Tibial artery (tissue), 4 donors: ENCODE measurements at regions not wholly inside any gene's neighbourhood (a gene's known extent, or its start where the extent isn't known, plus 50 kb on each side); places are given as distances from the start of the nearest gene placed in this dataset.

Experiments
- DNase-seq, 2 donors: peaks; one replicate each; pipeline ENCODE4 v3.0.0-alpha.2; 2019
- H3K27ac ChIP-seq, 2 donors: fragments of 200-600 bp; sonication (generic) in 1 of 2; 1 replicate in 1 of 2; 2 replicates in 1 of 2; pipeline ENCODE4 v1.5.1; 2018 to 2019; ENCODE audit warnings: mild to moderate bottlenecking in 1 of 2
- H3K27me3 ChIP-seq, 2 donors: fragments of 200-600 bp; sonication (generic) in 1 of 2; one replicate each; pipeline versions ENCODE4 v1.5.1 to v1.6.0; 2016 to 2019
- H3K36me3 ChIP-seq, 3 donors: fragments of 200-600 bp; sonication (generic) in 2 of 3; one replicate each; pipeline ENCODE4 v1.5.1; 2016 to 2019; ENCODE audit warnings: mild to moderate bottlenecking in 2 of 3
- H3K4me1 ChIP-seq, 4 donors: fragments of 200-600 bp; sonication (generic) in 2 of 4; 1 replicate in 3 of 4; 2 replicates in 1 of 4; pipeline ENCODE4 v1.5.1; 2016 to 2019
- H3K4me3 ChIP-seq, 2 donors: fragments of 200-600 bp; sonication (generic) in 1 of 2; 1 replicate in 1 of 2; 2 replicates in 1 of 2; pipeline ENCODE4 v1.5.1; 2018 to 2019; ENCODE audit warnings: mild to moderate bottlenecking in 2 of 2
- H3K9me3 ChIP-seq, 3 donors: fragments of 200-600 bp; sonication (generic) in 1 of 3; one replicate each; pipeline ENCODE4 v1.5.1; 2016 to 2019
- CTCF ChIP-seq, 2 experiments: fragments of 200-600 bp in 1 of 2; fragments of 450-650 bp in 1 of 2; IDR thresholded peaks; one replicate each; pipeline ENCODE4 v1.5.1; 2017 to 2019; ENCODE audit warnings: antibody characterized with exemption in 2 of 2, mild to moderate bottlenecking in 1 of 2, moderate library complexity in 1 of 2
- intact Hi-C: fragments of 100-400 bp; cut with DNase I; formaldehyde crosslinking; loops from one replicate; pipeline ENCODE4 v1.15.0; 2023; ENCODE audit warnings: low total_unique reads

- no peaks in the 10 kb centered on the region for H3K9me3 ChIP-seq
- H3K4me3 ChIP-seq = no peak overlapping the region
- intact Hi-C loops = no loop called here
- DNase-seq = no peak
- H3K4me1 ChIP-seq = peaks cover 0 to 10% (median 0%) of the 10 kb centered on the region in 4 donors
- H3K36me3 ChIP-seq = no peaks in the 10 kb centered on the region
- H3K27ac ChIP-seq = no peak overlapping the region
- no peaks in the 10 kb centered on the region for H3K27me3 ChIP-seq
- TF ChIP-seq CTCF (IDR thresholded peaks at IDR 0.05) = no peak
Measured at GRCh38 chr6:127026247-127026646, 92.2 kb upstream of the RSPO3 start.

GRCh38 chr6:127030111-127030510, 88.4 kb upstream of the RSPO3 start:
- H3K4me3 ChIP-seq = no peak overlapping the region
- DNase-seq = no peak
- TF ChIP-seq CTCF (IDR thresholded peaks at IDR 0.05) = no peak
- H3K36me3 ChIP-seq = no peaks in the 10 kb centered on the region
- H3K27ac ChIP-seq = no peak overlapping the region
- no peaks in the 10 kb centered on the region for H3K4me1 ChIP-seq
- intact Hi-C loops = no loop called here
- no peaks in the 10 kb centered on the region for H3K27me3 ChIP-seq
- no peaks in the 10 kb centered on the region for H3K9me3 ChIP-seq

GRCh38 chr6:127030836-127031235, 87.6 kb upstream of the RSPO3 start:
- DNase-seq = no peak
- no peaks in the 10 kb centered on the region for H3K27me3 ChIP-seq
- no peak overlapping the region for H3K27ac ChIP-seq
- no peaks in the 10 kb centered on the region for H3K9me3 ChIP-seq
- intact Hi-C loops = no loop called here
- no peak for TF ChIP-seq CTCF (IDR thresholded peaks at IDR 0.05)
- no peak overlapping the region for H3K4me3 ChIP-seq
- H3K36me3 ChIP-seq = no peaks in the 10 kb centered on the region
- no peaks in the 10 kb centered on the region for H3K4me1 ChIP-seq

- no peak overlapping the region for H3K4me3 ChIP-seq
- no peaks in the 10 kb centered on the region for H3K9me3 ChIP-seq
- no peaks in the 10 kb centered on the region for H3K27me3 ChIP-seq
- no peak for DNase-seq
- intact Hi-C loops = no loop called here
- H3K27ac ChIP-seq = no peak overlapping the region
- no peaks in the 10 kb centered on the region for H3K36me3 ChIP-seq
- TF ChIP-seq CTCF (IDR thresholded peaks at IDR 0.05) = no peak
- no peaks in the 10 kb centered on the region for H3K4me1 ChIP-seq
Measured at GRCh38 chr6:127031511-127031910, 87.0 kb upstream of the RSPO3 start.

- Histone ChIP-seq H3K9me3 (no peaks in the 10 kb centered on the region), H3K36me3 (no peaks in the 10 kb centered on the region), H3K4me1 (no peaks in the 10 kb centered on the region), H3K27ac (no peak overlapping the region), H3K27me3 (no peaks in the 10 kb centered on the region), H3K4me3 (no peak overlapping the region)
- no peak for DNase-seq
- intact Hi-C loops = no loop called here
- no peak for TF ChIP-seq CTCF (IDR thresholded peaks at IDR 0.05)
Measured at GRCh38 chr6:127032971-127033370, 85.5 kb upstream of the RSPO3 start.

GRCh38 chr6:127051571-127052260, 66.8 kb upstream of the RSPO3 start:
- Histone ChIP-seq H3K4me3 (no peak overlapping the region), H3K9me3 (no peaks in the 10 kb centered on the region), H3K27me3 (no peaks in the 10 kb centered on the region), H3K4me1 (peaks cover 0 to 10% (median 0%) of the 10 kb centered on the region in 4 donors), H3K27ac (no peak overlapping the region), H3K36me3 (no peaks in the 10 kb centered on the region)
- DNase-seq = no peak
- intact Hi-C loops = no loop called here
- no peak for TF ChIP-seq CTCF (IDR thresholded peaks at IDR 0.05)
